ENCODE measurements at regions not wholly inside any gene's neighbourhood (a gene's known extent, or its start where the extent isn't known, plus 50 kb on each side); places are given as distances from the start of the nearest gene placed in this dataset.

- no peak for DNase-seq
Measured at GRCh38 chr10:10392511-10392910, 625.2 kb upstream of the CELF2 start.

DNA sequence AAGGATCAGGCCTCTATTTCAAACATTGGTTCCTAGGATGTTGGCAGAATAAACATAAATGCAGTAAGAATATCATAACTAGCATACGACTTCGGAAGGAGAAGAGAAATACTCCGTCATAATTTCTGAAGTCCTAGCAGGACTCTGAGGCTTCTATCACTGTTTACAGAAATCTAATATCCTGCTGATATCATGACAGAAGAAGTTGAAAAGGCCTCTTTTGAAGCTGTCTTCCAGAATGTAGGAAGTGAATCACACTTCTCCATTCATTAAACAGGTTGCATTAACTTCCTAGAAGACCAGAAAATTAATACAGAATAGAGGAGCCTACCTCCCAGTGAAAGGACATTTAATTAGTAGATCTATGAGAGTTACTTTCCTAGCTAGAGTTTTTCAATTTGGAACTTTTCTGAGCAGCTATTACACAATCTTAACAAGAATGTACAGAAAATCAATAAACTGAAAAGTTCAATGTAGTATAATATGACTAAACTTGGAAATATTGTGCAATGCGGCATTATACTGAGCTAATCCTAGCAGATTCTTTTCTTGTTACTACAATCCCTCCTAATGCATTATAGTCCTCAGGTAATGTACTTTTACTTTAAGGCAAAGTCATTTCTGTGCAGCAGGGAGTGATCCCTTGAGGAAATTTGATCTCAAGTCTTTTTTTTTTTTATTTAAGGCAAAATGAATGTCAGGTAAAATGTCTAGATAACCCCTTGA, 622.6 kb upstream of the CELF2 start:
- no peak for DNase-seq

GRCh38 chr10:10396601-10397000, 621.1 kb upstream of the CELF2 start:
- DNase-seq, result no peak

GRCh38 chr10:10397906-10398305, 619.8 kb upstream of the CELF2 start:
- no peak for DNase-seq

- no peak for DNase-seq
Measured at GRCh38 chr10:10403762-10404161, 613.9 kb upstream of the CELF2 start.

- DNase-seq, result no peak
Measured at GRCh38 chr10:10417671-10418070, 600.0 kb upstream of the CELF2 start.

DNA sequence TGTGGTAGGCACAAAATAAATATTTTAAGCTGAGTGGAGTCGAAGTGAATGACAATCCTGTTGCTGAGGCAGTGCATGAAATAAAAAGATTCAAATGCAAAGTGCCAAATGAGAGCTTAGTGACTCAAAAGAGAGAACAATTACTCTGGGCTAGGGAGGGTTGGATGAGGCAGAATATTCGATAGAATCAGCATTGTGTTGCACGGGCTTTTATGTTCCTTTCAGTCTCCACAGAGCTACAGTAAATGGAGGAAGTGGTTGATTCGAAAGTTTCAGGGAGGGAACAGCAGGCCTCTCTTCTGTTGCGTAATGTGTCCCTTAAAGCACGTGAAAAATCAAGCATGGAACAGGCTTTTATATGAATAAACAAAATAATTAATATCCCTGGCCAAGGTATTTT, 599.3 kb upstream of the CELF2 start:
- DNase-seq, result no peak

DNA sequence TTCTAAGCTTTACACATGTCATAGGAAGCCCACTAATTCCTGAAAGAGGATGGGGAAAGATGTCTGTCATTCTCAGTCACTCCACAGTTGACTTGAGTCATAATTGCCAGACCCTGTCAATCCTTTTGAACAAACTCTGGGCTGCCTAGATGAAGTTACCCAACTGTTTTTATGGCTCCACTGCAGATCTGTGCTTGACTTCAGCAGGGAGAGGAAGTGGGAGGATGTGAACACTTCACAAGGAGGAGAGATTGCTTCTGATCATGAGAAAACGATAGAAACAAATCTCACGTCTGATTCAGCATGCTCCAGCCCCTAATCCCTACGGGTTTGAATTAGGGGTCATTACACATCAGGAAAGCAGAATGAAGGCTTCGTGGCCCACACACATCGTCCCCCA, 596.6 kb upstream of the CELF2 start:
- no peak for DNase-seq

DNA sequence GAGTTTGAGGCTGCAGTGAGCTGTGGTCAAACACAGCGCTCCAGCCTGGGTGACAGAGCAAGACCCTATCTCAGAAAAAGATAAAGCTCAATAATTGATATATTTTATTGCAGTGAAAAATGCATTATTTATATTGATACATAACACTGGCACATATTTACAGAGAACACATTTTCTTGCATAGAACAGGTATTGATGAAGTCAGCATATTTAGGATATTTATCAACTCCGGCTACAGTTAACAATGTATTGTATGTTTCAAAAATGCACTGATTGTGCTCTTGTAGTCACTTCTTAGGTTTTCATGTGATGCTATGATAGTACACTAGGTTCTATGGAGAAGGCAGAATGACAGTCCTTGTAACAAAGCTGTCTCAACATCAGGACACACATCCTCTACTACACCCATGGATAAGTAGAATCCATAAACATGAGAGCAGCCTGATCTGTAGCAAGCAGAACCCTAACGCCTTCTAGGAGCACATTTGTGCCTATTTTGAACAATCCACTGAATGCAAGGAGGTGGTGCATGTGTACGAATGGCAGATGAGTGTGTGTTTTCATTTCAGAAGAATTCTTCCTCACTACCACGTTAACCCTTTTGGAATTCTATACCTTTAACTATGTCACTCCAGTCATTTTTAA, 586.1 kb upstream of the CELF2 start:
- no peak for DNase-seq

- peak; percentile 1 for DNase-seq
Measured at GRCh38 chr10:10432296-10433035, 585.2 kb upstream of the CELF2 start.

DNA sequence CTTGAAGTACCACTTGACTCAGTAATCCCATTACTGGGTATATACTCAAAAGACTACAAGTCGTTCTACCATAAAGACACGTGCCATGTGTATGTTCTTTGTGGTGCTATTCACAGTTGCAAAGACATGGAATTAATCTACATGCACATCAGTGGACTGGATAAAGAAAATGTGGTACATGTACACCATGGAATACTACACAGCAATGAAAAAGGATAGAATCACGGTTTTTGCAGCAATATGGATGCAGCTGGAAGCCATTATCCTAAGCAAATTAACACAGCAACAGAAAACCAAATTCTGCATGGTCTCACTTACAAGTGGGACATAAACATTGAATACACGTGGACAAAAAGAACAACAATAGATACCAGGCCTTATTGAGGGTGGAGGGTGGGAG, 583.4 kb upstream of the CELF2 start:
- peak; percentile 51 for DNase-seq

- no peak for DNase-seq
Measured at GRCh38 chr10:10437886-10438285, 579.8 kb upstream of the CELF2 start.

DNA sequence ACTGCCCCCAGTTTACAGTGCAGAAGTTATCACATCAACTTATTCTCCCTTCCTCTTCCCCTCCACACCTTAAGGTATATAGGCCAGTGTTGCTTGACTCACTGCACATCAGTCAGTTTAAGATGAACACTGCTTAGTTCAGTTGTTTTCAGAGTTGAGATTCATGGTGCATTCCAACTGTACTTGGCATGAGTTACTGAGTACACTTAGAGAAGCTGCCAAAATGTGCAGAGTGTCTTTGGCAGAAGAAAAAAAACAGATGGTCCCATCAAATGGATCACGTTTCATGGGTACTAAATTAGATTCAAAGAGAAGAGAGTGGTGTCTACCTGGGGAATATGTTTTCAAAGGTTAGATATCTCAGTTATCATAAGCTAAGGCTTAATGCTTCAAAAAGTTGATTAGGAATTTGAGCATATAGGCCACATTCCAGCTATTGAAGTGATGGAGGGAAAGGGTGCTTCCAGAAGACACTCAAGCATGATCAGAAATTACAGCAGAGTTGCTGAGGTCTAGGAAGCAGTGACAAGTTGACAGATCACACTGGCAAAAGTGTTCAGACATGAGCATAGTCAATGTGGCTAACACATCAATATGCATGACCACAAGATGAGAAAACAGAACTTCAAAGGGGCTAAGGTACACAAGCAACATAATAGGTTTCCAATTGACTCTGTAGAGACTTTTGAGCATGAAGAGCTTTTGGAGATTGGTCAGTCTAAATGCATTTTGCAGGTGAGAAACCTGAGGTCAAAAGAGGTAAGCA, 579.2 kb upstream of the CELF2 start:
- no peak for DNase-seq

GRCh38 chr10:10456856-10457255, 560.8 kb upstream of the CELF2 start:
- no peak for DNase-seq

DNA sequence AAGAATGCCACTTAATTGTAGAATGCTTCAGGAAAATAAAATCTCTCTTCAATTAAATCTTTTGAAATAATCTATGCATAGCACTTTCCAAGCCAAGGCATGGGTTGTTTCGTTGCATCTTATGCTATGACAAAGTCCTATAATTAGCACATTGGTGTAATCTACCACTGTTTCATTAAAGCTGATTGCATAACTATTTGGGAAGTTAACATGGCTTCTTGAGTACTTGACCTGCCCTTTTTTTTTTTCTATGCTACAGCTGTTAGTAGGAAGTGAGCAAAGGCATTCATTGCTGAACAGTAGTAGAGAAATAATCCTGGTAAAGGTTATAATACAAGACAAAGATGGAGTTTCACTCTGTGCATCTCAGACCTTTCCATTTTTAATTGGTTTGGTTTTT, 557.2 kb upstream of the CELF2 start:
- no peak for DNase-seq

GRCh38 chr10:10462151-10462941, 555.3 kb upstream of the CELF2 start:
- DNase-seq, result no peak

GRCh38 chr10:10471758-10472157, 545.9 kb upstream of the CELF2 start:
- DNase-seq, result no peak

- no peak for DNase-seq
Measured at GRCh38 chr10:10475812-10476211, 541.9 kb upstream of the CELF2 start.

GRCh38 chr10:10477844-10478243, 539.8 kb upstream of the CELF2 start:
- DNase-seq, result no peak

DNA sequence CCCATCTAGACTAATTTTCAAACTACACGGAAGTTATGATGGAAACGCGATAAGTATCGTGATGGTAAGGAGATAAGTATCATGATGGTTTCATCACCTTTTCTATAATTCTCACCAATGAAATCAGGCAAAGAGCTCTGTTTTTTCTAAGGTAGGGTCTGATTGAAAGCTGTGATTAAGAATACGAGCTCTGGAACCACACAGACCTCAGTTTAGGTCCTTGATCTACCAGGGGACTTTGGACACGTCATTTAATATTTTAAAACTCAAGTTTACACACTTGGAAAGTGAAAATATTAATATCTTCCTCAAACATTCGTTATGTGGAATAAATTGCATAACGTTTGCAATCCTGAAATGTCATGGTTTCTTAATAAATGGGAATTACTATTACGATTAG, 538.2 kb upstream of the CELF2 start:
- DNase-seq, result no peak

DNA sequence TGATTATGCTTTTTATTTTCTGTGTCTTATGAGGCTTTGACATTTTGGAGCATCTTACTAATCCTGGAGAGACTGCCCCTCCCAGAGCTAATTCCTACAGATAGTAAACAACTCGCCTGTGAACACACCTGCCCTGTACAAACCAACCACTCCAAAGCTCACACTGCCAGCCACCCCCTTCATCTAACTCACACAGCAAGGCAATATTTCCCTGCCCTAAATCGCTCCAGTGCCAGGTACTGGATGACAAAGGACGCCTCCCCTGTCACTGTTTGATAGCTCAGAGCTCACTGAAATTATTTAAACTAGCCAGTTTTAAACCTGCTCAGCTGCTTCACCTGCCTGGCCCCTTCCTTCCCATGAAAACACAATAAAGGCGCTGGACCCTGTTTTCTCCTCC, 535.1 kb upstream of the CELF2 start:
- DNase-seq, result no peak

- no peak for DNase-seq
Measured at GRCh38 chr10:10489076-10489475, 528.6 kb upstream of the CELF2 start.
